ENCODE measurements at regions not wholly inside any gene's neighbourhood (a gene's known extent, or its start where the extent isn't known, plus 50 kb on each side); places are given as distances from the start of the nearest gene placed in this dataset.

DNA sequence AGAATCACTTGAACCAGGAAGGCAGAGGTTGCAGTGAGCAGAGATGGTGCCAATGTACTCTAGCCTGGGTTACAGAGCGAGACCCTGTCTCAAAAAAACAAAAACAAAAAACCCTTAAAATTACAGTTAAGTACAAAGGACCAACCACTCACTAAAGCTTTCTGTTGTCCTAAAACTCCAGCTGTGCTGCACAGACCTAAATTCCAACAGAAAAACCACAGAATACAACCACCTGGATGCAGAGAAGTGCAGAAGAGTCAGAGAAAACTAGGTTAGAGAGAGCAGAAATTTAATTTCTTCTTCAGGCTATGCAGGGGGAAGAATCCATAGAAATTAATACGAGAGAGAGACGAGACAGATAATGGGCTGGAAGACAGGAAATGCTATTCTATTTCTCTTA lies 376.8 kb upstream of the CXorf51A start:
- Histone ChIP-seq H2BK5ac (ENCODE audit: insufficient read length, low read length) (no peak overlapping the region), H2AK5ac (ENCODE audit: insufficient read length, low read length) (no peak overlapping the region), H4K20me1 (ENCODE audit: control insufficient read depth, insufficient read depth, insufficient read length) (no peaks in the 10 kb centered on the region), H3K23ac (ENCODE audit: insufficient read length, low read depth, low read length) (no peak overlapping the region), H3K23me2 (ENCODE audit: insufficient read length, low read depth, low read length, poor library complexity, severe bottlenecking) (no peaks in the 10 kb centered on the region), H2BK15ac (ENCODE audit: low read depth, low read length) (no peak overlapping the region), H3T11ph (ENCODE audit: low read length) (no peak overlapping the region), H3K4ac (ENCODE audit: low read depth, low read length) (no peak overlapping the region), H3K79me1 (ENCODE audit: insufficient read depth, low read depth, low read length, poor library complexity, severe bottlenecking) (no peaks in the 10 kb centered on the region), H3K4me2 (ENCODE audit: insufficient read depth, insufficient read length, low read length) (no peak overlapping the region), H3K9ac (ENCODE audit: extremely low read depth, insufficient read length, low read length) (no peak overlapping the region), H3K27me3 (ENCODE audit: insufficient read depth, low read length) (no peaks in the 10 kb centered on the region), H2AFZ (ENCODE audit: low read length) (no peak overlapping the region), H4K91ac (ENCODE audit: insufficient read length, low read depth, low read length) (no peak overlapping the region), H3K4me1 (ENCODE audit: insufficient read depth, low read length) (no peaks in the 10 kb centered on the region), H2BK12ac (ENCODE audit: insufficient read length, low read depth, low read length) (no peak overlapping the region), H3K56ac (ENCODE audit: insufficient read length, low read depth, low read length) (no peak overlapping the region), H2BK120ac (ENCODE audit: low read depth, low read length, poor library complexity, severe bottlenecking) (no peak overlapping the region), H3K18ac (ENCODE audit: insufficient read length, low read depth, low read length) (no peak overlapping the region), H3K27ac (ENCODE audit: insufficient read length, low read depth, low read length) (no peak overlapping the region), H3K14ac (ENCODE audit: insufficient read depth, low read length) (no peak overlapping the region), H3K79me2 (ENCODE audit: insufficient read depth, low read length) (no peaks in the 10 kb centered on the region), H2BK20ac (ENCODE audit: low read depth, low read length, poor library complexity, severe bottlenecking) (no peak overlapping the region), H3K9me3 (ENCODE audit: control insufficient read depth, low read depth, low read length) (peaks cover 12% of the 10 kb centered on the region), H4K5ac (ENCODE audit: insufficient read length, low read depth, low read length) (no peak overlapping the region), H4K8ac (replicated peaks; ENCODE audit: insufficient read length, low read depth, low read length) (no peak overlapping the region)
- no peak for TF ChIP-seq CTCF (conservative IDR thresholded peaks at IDR 0.05)
- WGBS (ENCODE audit: extremely low coverage, insufficient read length, low lambda C conversion rate), result no CpG with 5 or more reads among the region's 3 CpGs
- H3K27me3 Mint-ChIP-seq (ENCODE audit: low read depth), result no peaks in the 10 kb centered on the region
- peaks cover 57 to 60% of the 10 kb centered on the region in 2 experiments for H3K9me3 Mint-ChIP-seq
- H3K36me3 Mint-ChIP-seq (ENCODE audit: insufficient read depth in 1 of 3, low read depth in 3 of 3), result peaks cover 4 to 26% (median 13%) of the 10 kb centered on the region in 3 experiments; a peak in 6 of 7 replicates
- no peak for DNase-seq
- H3K4me1 Mint-ChIP-seq, result no peaks in the 10 kb centered on the region
- H3K4me3 Mint-ChIP-seq, result no peak overlapping the region
- H3K27ac Mint-ChIP-seq, result peak overlapping the region in 1 of 3 experiments; percentile 59; a peak in 1 of 7 replicates

Measured in H9 (cell line).